Lower leg skin (tissue), 3 donors: ENCODE measurements at regions not wholly inside any gene's neighbourhood (a gene's known extent, or its start where the extent isn't known, plus 50 kb on each side); places are given as distances from the start of the nearest gene placed in this dataset.

Experiments used
- CTCF ChIP-seq, 3 donors: fragments of 450-650 bp; IDR thresholded peaks; one replicate each; pipeline ENCODE4 v1.5.1; 2016; ENCODE audit warnings: antibody characterized with exemption in 3 of 3, mild to moderate bottlenecking in 3 of 3, moderate library complexity in 2 of 3
- POLR2A ChIP-seq, 2 donors: fragments of 450-650 bp; IDR thresholded peaks; one replicate each; pipeline ENCODE4 v1.6.1; 2016 to 2017; ENCODE audit warnings: antibody characterized with exemption in 2 of 2, mild to moderate bottlenecking in 1 of 2, moderate library complexity in 1 of 2

GRCh38 chr12:124214574-124214973 is 80.3 kb upstream of the RFLNA start:
- TF ChIP-seq CTCF (IDR thresholded peaks at IDR 0.05), result no peak
- TF ChIP-seq POLR2A (IDR thresholded peaks at IDR 0.05), result no peak
